Ovary (tissue), 7 donors: ENCODE measurements at regions not wholly inside any gene's neighbourhood (a gene's known extent, or its start where the extent isn't known, plus 50 kb on each side); places are given as distances from the start of the nearest gene placed in this dataset.
A peak's percentile ranks its signal among the peaks of the same experiment; 100 is the strongest.

Experiments used
- DNase-seq, 5 donors: peaks; one replicate each; pipeline ENCODE4 v3.0.0-alpha.2; 2019 to 2020
- H3K27ac ChIP-seq, 2 donors: fragments of 200-600 bp; one replicate each; pipeline versions ENCODE4 v1.5.1 to v1.8.0; 2019 to 2022
- H3K27me3 ChIP-seq: fragments of 200-600 bp; one replicate; pipeline ENCODE4 v1.8.0; 2022
- H3K36me3 ChIP-seq: fragments of 200-600 bp; sonication (generic); one replicate; pipeline ENCODE4 v1.5.1; 2019
- H3K4me1 ChIP-seq: one replicate; pipeline ENCODE4 v1.8.1; 2013; ENCODE audit warnings: mild to moderate bottlenecking, moderate library complexity; ENCODE audit not compliant: insufficient read depth
- H3K4me3 ChIP-seq: fragments of 200-600 bp; sonication (generic); one replicate; pipeline ENCODE4 v1.5.1; 2017
- H3K9me3 ChIP-seq, 2 donors: fragments of 200-600 bp in 1 of 2; sonication (generic) in 1 of 2; one replicate each; pipeline versions ENCODE4 v1.5.1 to v1.8.1; 2013 to 2019; ENCODE audit warnings: mild to moderate bottlenecking in 1 of 2, moderate library complexity in 1 of 2
- EP300 ChIP-seq: sonication (generic); formaldehyde crosslinking; IDR thresholded peaks from one replicate; pipeline ENCODE4 v1.6.1; 2017; ENCODE audit warnings: antibody characterized with exemption
- POLR2A ChIP-seq: fragments of 450-650 bp; IDR thresholded peaks from one replicate; pipeline ENCODE4 v1.6.1; 2017; ENCODE audit warnings: antibody characterized with exemption, mild to moderate bottlenecking, moderate library complexity
- WGBS, 3 donors: extraction: QIAGEN DNeasy Blood & Tissue Kit in 1 of 3; methylation state at CpG; one replicate each; pipeline versions ENCODE4 v1.1.5 to v1.1.7; 2013 to 2017; 5-methylcytosine and 5-hydroxymethylcytosine counted together
- intact Hi-C, 4 donors: fragments of 100-400 bp; cut with DNase I; formaldehyde crosslinking; loops; one replicate each; pipeline versions ENCODE4 v1.11.0 to v1.15.1; 2022 to 2023
- TF ChIP-seq, protein P1 (sequence below), 3 donors: fragments of 450-650 bp in 2 of 3; fragments of 200-600 bp in 1 of 3; IDR thresholded peaks; one replicate each; pipeline versions ENCODE4 v1.5.1 to v1.8.0; 2016 to 2022; ENCODE audit warnings: antibody characterized with exemption in 3 of 3, mild to moderate bottlenecking in 1 of 3
- donor health status: DM: no; HTN: no; CAD: no; lungs with moderate emphysema.
- donor health status: DM: no; HTN: no; CAD: no.
- donor health status: Bipolar disorder and iron deficiency.
- donor health status: DM: no; HTN: no; CAD: no.
- donor health status: DM: yes; HTN: yes; CAD: no.

DNA sequence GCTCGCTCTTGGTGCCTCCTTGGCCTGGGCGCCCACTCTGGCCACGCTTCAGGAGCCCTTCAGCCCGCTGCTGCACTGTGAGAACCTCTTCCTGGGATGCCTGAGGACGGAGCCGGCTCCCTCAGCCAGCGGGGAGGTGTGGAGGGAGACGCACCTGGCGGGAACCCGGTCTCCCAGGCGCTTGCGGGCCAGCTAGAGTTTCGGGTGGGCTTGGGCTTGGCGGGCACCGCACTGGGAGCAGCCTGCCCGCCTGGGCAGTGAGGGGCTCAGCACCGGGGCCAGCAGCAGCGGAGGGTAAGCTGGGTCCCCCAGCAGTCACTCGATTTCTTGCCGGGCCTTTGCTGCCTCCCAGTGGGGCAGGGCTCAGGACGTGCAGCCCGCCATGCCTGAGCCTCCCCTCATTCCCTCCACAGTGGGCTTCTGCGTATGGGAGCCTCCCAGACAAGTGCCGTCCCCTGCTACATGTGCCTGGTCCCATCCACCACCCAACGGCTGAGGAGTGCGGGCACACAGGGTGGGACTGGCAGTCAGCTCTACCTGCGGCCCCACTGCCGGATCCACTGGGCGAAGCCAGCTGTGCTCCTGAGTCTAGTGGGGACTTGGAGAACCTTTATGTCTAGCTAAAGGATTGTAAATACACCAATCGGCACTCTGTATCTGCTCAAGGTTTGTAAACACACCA lies 708.7 kb downstream of the VGLL3 start:
- H3K27ac ChIP-seq: no peak overlapping the region
- 90 to 91% (median 90%) methylated on average over 30 of the region's 30 CpGs for WGBS, 3 donors
- TF ChIP-seq EP300 (no peak), POLR2A (no peak)
- TF ChIP-seq, protein P1, sequence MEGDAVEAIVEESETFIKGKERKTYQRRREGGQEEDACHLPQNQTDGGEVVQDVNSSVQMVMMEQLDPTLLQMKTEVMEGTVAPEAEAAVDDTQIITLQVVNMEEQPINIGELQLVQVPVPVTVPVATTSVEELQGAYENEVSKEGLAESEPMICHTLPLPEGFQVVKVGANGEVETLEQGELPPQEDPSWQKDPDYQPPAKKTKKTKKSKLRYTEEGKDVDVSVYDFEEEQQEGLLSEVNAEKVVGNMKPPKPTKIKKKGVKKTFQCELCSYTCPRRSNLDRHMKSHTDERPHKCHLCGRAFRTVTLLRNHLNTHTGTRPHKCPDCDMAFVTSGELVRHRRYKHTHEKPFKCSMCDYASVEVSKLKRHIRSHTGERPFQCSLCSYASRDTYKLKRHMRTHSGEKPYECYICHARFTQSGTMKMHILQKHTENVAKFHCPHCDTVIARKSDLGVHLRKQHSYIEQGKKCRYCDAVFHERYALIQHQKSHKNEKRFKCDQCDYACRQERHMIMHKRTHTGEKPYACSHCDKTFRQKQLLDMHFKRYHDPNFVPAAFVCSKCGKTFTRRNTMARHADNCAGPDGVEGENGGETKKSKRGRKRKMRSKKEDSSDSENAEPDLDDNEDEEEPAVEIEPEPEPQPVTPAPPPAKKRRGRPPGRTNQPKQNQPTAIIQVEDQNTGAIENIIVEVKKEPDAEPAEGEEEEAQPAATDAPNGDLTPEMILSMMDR (IDR thresholded peaks at IDR 0.05): no peak
- no peaks in the 10 kb centered on the region for H3K36me3 ChIP-seq
- no peaks in the 10 kb centered on the region for H3K4me1 ChIP-seq
- peak in 1 of 5 donors; percentile 13 for DNase-seq
- no peaks in the 10 kb centered on the region for H3K9me3 ChIP-seq
- no peaks in the 10 kb centered on the region for H3K27me3 ChIP-seq
- intact Hi-C loops: no loop called here
- H3K4me3 ChIP-seq: no peak overlapping the region

DNA sequence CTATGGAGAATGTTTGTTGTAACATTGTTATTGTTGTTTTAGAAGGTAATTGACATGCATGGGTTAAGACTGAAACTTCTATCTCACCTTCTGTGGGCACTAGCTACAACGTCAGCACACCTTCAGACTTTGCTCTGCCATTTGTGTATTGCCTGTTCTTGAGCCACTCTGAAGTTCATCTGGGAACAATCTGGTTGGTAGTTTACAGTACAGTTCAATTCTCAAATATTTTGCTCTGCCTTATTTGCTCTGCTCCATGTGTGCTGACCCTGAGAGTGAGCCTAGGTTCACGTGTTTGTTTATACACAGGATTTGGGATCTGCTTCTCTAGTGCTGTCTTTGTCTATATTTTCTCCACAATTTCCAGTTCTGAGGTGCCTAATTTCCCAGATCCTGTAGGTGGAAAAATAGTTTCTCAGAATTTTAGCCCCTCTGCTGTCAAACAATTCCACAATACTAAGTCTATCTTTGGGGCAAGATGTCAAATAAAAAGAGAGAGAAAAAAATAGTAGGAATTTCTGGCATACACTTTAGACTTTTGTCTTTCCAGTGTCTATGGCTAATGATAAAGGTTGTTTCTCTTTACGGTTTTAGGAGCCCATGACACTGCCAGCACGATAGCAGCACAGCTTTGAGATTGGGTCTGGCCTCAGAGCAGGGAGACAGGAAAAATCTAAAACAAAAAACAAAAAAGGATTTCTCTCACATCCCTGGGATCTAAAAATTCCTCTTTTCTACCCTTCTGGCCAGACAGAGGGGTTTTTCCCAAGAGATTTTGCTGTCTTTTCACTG lies 721.4 kb downstream of the VGLL3 start:
- no peak for DNase-seq
- Histone ChIP-seq H3K36me3 (no peaks in the 10 kb centered on the region), H3K9me3 (no peaks in the 10 kb centered on the region), H3K4me1 (no peaks in the 10 kb centered on the region), H3K27ac (no peak overlapping the region), H3K4me3 (no peak overlapping the region), H3K27me3 (no peaks in the 10 kb centered on the region)
- intact Hi-C loops: no loop called here
- TF ChIP-seq POLR2A: no peak
- TF ChIP-seq EP300: no peak
- TF ChIP-seq, protein P1 (IDR thresholded peaks at IDR 0.05): no peak
- 9 to 23% (median 13%) methylated on average over 4 of the region's 4 CpGs for WGBS, 3 donors

DNA sequence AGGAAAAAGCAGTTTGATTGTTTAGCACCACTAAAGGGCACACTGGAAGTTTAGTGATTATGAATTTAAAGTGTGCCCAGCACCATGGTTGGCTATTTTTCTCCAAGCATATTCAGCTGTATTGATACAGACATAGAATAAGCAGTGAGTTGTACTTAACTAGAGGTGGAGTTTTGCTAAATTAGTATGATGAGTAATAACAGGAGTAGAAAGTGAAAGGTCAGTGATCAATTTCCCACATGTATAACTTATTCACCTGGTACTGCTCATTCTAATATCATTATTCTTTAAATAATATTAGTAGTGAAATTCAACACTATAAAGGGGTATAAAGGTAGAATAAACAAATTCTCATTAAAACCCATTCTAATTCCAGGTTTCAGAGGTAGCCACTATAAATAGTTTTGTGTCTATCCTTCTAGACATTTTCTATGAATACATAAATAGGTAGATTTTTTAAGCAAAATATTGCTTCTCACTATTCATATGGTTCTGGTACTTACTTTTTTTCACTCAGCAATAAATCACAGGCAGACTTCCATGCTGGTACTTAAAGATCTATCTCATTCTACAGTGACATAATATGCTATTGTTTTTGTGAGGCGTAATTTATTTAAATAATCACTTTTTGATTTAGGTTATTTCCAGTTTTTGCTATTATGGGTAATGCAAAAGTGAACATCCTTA lies 732.9 kb downstream of the VGLL3 start:
- Histone ChIP-seq H3K27ac (no peak overlapping the region), H3K27me3 (no peaks in the 10 kb centered on the region), H3K36me3 (no peaks in the 10 kb centered on the region), H3K9me3 (no peaks in the 10 kb centered on the region), H3K4me3 (no peak overlapping the region), H3K4me1 (no peaks in the 10 kb centered on the region)
- intact Hi-C loops: no loop called here
- WGBS, 3 donors: 88 to 96% (median 88%) methylated on average over 1 of the region's 1 CpG
- TF ChIP-seq POLR2A: no peak
- TF ChIP-seq EP300: no peak
- TF ChIP-seq, protein P1 (IDR thresholded peaks at IDR 0.05): no peak
- no peak for DNase-seq

DNA sequence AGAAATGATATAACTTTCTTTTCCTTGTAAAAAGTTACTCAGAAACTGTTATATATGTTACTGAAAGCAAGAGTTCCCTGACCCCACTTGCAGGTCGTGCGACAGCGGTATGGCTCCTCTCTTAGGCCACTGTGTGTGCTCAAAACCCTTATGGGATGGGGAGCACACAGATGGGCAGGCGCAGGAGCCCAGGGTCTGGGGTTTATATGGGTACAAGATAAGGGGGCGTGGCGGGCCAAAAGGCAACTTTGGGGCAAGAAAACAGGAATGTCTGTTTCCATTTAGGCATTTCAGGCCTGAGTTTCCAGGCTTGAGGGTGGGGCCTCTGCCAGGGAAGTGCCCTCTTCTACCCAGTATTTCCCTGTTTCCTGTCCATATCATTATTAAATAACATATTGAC lies 736.5 kb downstream of the VGLL3 start:
- no peak for TF ChIP-seq EP300
- TF ChIP-seq, protein P1 (IDR thresholded peaks at IDR 0.05): no peak
- TF ChIP-seq POLR2A: no peak
- Histone ChIP-seq H3K27ac (no peak overlapping the region), H3K4me1 (no peaks in the 10 kb centered on the region), H3K36me3 (no peaks in the 10 kb centered on the region), H3K9me3 (no peaks in the 10 kb centered on the region), H3K4me3 (no peak overlapping the region), H3K27me3 (no peaks in the 10 kb centered on the region)
- intact Hi-C loops: no loop called here
- WGBS, 3 donors: 92 to 95% (median 93%) methylated on average over 6 of the region's 6 CpGs
- no peak for DNase-seq
